Transverse colon (tissue), 4 donors: ENCODE measurements at regions not wholly inside any gene's neighbourhood (a gene's known extent, or its start where the extent isn't known, plus 50 kb on each side); places are given as distances from the start of the nearest gene placed in this dataset.

ENCODE experiments used
- DNase-seq: peaks from one replicate; pipeline ENCODE4 v3.0.0-alpha.2; 2019
- H3K27ac ChIP-seq, 4 donors: fragments of 200-600 bp; sonication (generic); 2 replicates each; pipeline ENCODE4 v1.5.1; 2016 to 2018; ENCODE audit warnings: inconsistent platforms in 4 of 4
- H3K27me3 ChIP-seq: fragments of 200-600 bp; sonication (generic); 2 replicates; pipeline ENCODE4 v1.5.1; 2017; ENCODE audit warnings: inconsistent platforms
- H3K36me3 ChIP-seq, 4 donors: fragments of 200-600 bp; sonication (generic); 2 replicates each; pipeline ENCODE4 v1.5.1; 2017 to 2019; ENCODE audit warnings: inconsistent platforms in 4 of 4
- H3K4me1 ChIP-seq, 4 donors: fragments of 200-600 bp; sonication (generic); 2 replicates each; pipeline ENCODE4 v1.5.1; 2017 to 2020; ENCODE audit warnings: inconsistent platforms in 4 of 4
- H3K4me3 ChIP-seq, 4 donors: fragments of 200-600 bp; sonication (generic); 1 replicate in 1 of 4; 2 replicates in 3 of 4; pipeline versions ENCODE4 v1.5.1 to v1.6.1; 2017 to 2019; ENCODE audit warnings: inconsistent platforms in 4 of 4
- H3K9me3 ChIP-seq, 2 donors: fragments of 200-600 bp; sonication (generic); 2 replicates each; pipeline ENCODE4 v1.5.1; 2017 to 2019; ENCODE audit warnings: inconsistent platforms in 2 of 2
- CTCF ChIP-seq, 5 experiments: fragments of 200-600 bp in 3 of 5; fragments of 450-650 bp in 2 of 5; sonication (generic) in 3 of 5; IDR thresholded peaks; 1 replicate in 2 of 5; 2 replicates in 3 of 5; pipeline ENCODE4 v1.5.1; 2016 to 2017; ENCODE audit warnings: antibody characterized with exemption in 5 of 5, inconsistent platforms in 3 of 5, mild to moderate bottlenecking in 2 of 5, moderate library complexity in 1 of 5
- EP300 ChIP-seq: sonication (generic); formaldehyde crosslinking; IDR thresholded peaks from one replicate; pipeline ENCODE4 v1.6.1; 2017; ENCODE audit warnings: antibody characterized with exemption, low read depth
- POLR2A ChIP-seq: fragments of 450-650 bp; IDR thresholded peaks from one replicate; pipeline ENCODE4 v1.6.1; 2016; ENCODE audit warnings: antibody characterized with exemption, mild to moderate bottlenecking, moderate library complexity
- POLR2AphosphoS5 ChIP-seq, 3 donors: sonication (generic); formaldehyde crosslinking; IDR thresholded peaks; one replicate each; pipeline ENCODE4 v1.6.1; 2016; ENCODE audit warnings: antibody characterized with exemption in 3 of 3
- WGBS, 2 donors: methylation state at CpG; one replicate each; pipeline ENCODE4 v1.1.5; 2018; ENCODE audit warnings: low coverage in 1 of 2; 5-methylcytosine and 5-hydroxymethylcytosine counted together
- in situ Hi-C, 4 donors: fragments of 200-750 bp; cut with MboI; loops; one replicate each; pipeline versions ENCODE4 v1.15.0 to v1.15.1; 2017; ENCODE audit warnings: low sequenced_read_pairs in 3 of 4, low pct_ligation_motif_present in 1 of 4, low pct_unique_long_range_greater_than_20kb in 1 of 4
- intact Hi-C: fragments of 100-400 bp; cut with DNase I; formaldehyde crosslinking; loops from one replicate; pipeline ENCODE4 v1.15.1; 2023; ENCODE audit warnings: low total_unique reads

- DNase-seq, result no peak
- TF ChIP-seq POLR2A (no peak), POLR2AphosphoS5 (IDR thresholded peaks at IDR 0.05) (no peak), EP300 (no peak), CTCF (IDR thresholded peaks at IDR 0.05) (no peak)
- in situ Hi-C loops (no loop called here), intact Hi-C loops (no loop called here)
- H3K27me3 ChIP-seq, result no peaks in the 10 kb centered on the region
- no peaks in the 10 kb centered on the region for H3K36me3 ChIP-seq
- H3K9me3 ChIP-seq, result no peaks in the 10 kb centered on the region
- no peaks in the 10 kb centered on the region for H3K4me1 ChIP-seq
- H3K27ac ChIP-seq, result no peak overlapping the region
- H3K4me3 ChIP-seq, result no peak overlapping the region
Measured at GRCh38 chr3:168489301-168489700, 393.6 kb upstream of the GOLIM4 start.

DNA sequence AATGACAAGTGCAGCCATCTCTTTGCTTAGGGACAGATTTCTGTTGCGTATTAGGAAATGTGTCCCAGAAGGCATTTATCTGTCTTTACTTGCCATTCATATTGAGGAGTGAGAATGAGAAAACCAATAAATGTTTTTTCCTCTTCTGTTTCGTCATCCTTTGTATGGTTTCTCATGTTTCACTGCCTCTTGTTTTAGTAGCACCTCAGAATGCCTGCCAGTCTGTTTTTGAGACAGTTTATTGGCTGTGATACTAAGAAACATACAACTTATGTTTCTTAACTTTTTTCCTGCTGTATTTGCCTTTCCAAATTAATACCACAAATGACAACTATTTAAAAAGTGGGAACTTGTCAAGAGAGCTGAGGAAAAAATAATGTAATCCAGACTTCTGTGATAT, 390.2 kb upstream of the GOLIM4 start:
- no peak for TF ChIP-seq EP300
- TF ChIP-seq POLR2AphosphoS5 (IDR thresholded peaks at IDR 0.05), result no peak
- TF ChIP-seq CTCF (IDR thresholded peaks at IDR 0.05), result no peak
- TF ChIP-seq POLR2A, result no peak
- Histone ChIP-seq H3K36me3 (no peaks in the 10 kb centered on the region), H3K27me3 (no peaks in the 10 kb centered on the region), H3K4me3 (no peak overlapping the region), H3K9me3 (no peaks in the 10 kb centered on the region), H3K4me1 (no peaks in the 10 kb centered on the region), H3K27ac (no peak overlapping the region)
- in situ Hi-C loops, result no loop called here
- WGBS, 2 donors, result 75% methylated on average over 1 to 2 of the region's 2 CpGs
- intact Hi-C loops, result no loop called here
- DNase-seq, result no peak

DNA sequence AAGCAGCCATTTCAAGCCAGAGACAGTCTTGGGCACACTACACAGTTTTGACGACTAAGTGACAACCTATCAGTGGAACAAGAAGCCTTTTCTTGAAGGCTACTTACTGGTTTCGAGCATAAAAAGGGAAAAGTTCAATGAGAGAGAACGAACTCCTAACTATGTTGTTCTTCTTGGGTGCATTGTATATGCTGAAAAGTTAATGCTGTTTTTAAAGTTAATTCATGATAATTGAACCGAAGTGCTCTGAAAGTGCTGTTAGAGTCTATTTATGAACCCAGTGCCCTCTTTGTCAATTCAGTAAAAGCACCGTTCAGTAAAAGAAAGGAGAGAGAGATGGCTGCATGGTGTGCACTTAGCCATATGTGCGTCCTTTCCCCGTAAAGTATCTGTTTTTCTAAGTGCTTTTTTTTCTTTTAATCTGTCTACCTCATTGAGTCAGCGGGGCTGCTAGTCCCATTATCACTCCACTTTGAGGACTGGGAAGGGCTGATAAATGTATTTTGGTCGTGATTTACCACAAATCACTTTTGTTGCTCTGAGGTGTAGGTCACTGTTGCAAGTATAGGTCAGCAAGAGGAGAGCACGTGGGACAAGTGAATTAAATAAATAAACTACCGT, 380.7 kb upstream of the GOLIM4 start:
- no peaks in the 10 kb centered on the region for H3K36me3 ChIP-seq
- no peak overlapping the region for H3K4me3 ChIP-seq
- no peak for DNase-seq
- in situ Hi-C loops (no loop called here), intact Hi-C loops (no loop called here)
- WGBS, 2 donors, result 58 to 64% methylated on average over 11 of the region's 11 CpGs
- H3K9me3 ChIP-seq, result no peaks in the 10 kb centered on the region
- H3K4me1 ChIP-seq, result no peaks in the 10 kb centered on the region
- no peak overlapping the region for H3K27ac ChIP-seq
- H3K27me3 ChIP-seq, result no peaks in the 10 kb centered on the region
- TF ChIP-seq POLR2AphosphoS5 (IDR thresholded peaks at IDR 0.05) (no peak), CTCF (IDR thresholded peaks at IDR 0.05) (no peak), EP300 (no peak)

- no peak for DNase-seq
- Histone ChIP-seq H3K4me3 (no peak overlapping the region), H3K4me1 (no peaks in the 10 kb centered on the region), H3K36me3 (no peaks in the 10 kb centered on the region), H3K9me3 (no peaks in the 10 kb centered on the region), H3K27ac (no peak overlapping the region), H3K27me3 (no peaks in the 10 kb centered on the region)
- in situ Hi-C loops (no loop called here), intact Hi-C loops (no loop called here)
- 67 to 85% methylated on average over 1 of the region's 1 CpG for WGBS, 2 donors
- TF ChIP-seq EP300 (no peak), CTCF (IDR thresholded peaks at IDR 0.05) (no peak), POLR2AphosphoS5 (IDR thresholded peaks at IDR 0.05) (no peak), POLR2A (no peak)
Measured at GRCh38 chr3:168475704-168476103, 380.0 kb upstream of the GOLIM4 start.
